ENCODE measurements at regions not wholly inside any gene's neighbourhood (a gene's known extent, or its start where the extent isn't known, plus 50 kb on each side); places are given as distances from the start of the nearest gene placed in this dataset.

DNA sequence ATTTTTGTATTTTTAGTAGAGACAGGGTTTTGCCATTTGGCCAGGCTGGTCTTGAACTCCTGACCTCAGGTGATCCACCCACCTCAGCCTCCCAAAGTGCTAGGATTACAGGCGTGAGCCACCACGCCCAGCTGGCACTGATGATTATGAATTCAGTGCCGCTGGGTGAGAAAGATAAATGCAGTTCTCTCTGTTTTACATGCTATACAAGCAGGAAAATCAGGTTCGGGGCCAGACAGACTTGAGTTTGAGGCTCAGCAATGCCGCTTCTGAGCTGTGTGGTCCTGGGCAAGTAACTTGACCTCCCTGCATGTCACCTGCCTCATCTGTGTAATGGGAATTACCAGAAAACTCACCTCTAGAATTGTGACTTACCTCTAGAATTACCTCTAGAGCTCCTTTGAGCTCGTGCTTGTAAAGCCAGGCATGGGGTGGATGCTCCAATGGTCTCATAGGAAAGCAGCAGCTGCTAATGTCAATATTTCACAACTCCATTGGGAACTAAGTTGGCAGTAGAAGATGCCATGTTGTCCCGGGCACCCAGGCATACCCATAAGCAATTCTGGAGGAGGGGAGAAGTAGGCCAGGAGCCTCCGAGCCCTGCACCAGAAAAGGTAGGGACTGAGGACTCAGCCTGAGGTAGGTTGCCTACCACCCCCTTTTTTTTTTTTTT is 119.8 kb upstream of the SLC25A33 start:
- DNase-seq = no peak

GRCh38 chr1:9420835-9421532 is 118.3 kb upstream of the SLC25A33 start:
- DNase-seq = no peak

GRCh38 chr1:9421533-9421873 is 117.8 kb upstream of the SLC25A33 start:
- DNase-seq = no peak

- no peak for DNase-seq
Observed at GRCh38 chr1:9422321-9422720, 116.9 kb upstream of the SLC25A33 start.

DNA sequence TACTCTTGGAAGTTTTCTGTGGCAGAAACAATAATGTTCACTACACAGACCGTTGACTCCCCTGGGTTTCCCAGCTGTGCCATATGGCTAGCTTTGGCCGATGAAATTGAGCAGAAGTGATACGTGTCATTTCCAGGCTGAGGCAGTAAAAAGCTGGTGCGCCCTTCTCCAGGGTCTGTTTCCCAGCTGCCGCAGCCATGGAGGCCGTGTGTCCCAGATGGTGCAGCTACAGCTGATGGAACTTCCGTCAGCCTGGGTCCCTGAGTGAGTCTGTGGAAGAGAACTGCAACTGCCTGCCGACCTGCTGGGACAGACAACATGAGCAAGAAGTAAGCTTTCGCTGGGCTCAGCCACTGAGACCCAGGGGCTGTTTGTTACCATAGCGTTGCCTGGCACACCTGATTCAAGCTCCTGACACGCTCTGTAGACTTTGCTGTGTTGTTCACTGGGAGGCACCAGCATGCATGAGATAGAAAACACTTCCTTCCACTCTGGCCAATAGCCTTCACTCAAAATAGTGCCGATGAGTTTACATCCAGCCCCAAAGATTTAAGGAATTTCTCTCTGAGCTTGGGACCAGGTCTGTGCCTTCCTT is 116.3 kb upstream of the SLC25A33 start:
- no peak for DNase-seq

DNA sequence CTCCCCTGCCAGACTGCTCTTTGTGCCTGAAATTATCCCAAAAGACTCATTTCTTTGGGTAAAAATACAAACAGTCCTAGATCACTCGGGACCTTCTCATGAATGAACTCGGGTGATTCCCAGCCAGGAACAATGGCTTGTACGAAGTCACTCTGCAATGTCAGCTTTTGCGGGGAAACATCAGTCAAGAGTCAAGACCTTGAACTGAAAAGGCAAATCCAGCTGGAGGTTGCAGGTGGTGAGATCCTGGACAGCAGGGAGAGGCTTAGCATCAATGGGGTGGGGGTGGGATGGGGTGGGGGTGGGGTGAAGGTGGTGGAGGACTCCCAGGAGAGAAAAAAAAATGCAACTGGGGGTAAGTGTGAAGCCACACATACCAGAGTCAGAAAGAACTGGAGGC is 115.0 kb upstream of the SLC25A33 start:
- DNase-seq = no peak

- no peak for DNase-seq
Observed at GRCh38 chr1:9425859-9426258, 113.4 kb upstream of the SLC25A33 start.

DNA sequence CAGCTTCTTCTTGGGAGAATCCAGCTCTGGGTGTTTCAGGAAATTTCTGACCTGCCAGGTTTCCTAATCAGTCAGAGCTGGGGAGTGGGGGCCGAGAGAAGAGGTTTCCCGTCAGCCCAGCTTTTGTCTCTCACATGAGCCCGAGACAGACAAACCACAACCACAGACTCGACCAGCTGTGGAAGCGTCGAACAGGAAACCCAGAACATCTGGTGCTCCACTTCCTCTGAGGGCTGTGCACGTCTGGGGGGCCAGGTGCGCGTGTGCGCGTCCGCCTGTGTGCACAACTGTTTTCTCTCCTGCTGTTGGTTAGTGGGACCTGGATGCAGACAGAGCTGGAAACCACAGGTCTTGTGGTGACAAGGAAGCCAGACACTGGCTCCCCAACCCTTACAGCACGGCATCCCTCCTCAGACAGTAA is 113.0 kb upstream of the SLC25A33 start:
- no peak for DNase-seq

GRCh38 chr1:9427388-9427787 is 111.9 kb upstream of the SLC25A33 start:
- DNase-seq = no peak

- peak; percentile 100 for DNase-seq
Observed at GRCh38 chr1:9428601-9429341, 110.5 kb upstream of the SLC25A33 start.

DNA sequence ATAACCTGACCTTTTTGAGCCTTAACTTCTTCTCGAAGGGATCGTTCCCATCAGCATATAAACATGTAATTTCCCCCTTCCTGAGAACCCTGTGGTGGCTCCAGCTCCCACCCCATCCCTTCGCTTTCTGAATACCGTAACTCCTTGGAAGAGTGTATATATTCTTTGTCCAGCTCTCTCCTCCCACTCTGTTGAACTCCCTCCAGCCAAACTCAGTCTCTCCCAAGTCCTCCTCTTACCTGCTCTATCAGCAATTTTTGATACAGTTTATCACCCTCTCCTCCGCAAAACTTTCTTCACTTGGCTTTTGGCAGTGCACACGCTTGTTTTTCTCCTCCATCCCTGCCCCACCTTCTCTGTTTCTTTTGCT is 109.9 kb upstream of the SLC25A33 start:
- DNase-seq = no peak

- DNase-seq = no peak
Observed at GRCh38 chr1:9434247-9435152, 104.8 kb upstream of the SLC25A33 start.

GRCh38 chr1:9435153-9435636 is 104.1 kb upstream of the SLC25A33 start:
- no peak for DNase-seq

DNA sequence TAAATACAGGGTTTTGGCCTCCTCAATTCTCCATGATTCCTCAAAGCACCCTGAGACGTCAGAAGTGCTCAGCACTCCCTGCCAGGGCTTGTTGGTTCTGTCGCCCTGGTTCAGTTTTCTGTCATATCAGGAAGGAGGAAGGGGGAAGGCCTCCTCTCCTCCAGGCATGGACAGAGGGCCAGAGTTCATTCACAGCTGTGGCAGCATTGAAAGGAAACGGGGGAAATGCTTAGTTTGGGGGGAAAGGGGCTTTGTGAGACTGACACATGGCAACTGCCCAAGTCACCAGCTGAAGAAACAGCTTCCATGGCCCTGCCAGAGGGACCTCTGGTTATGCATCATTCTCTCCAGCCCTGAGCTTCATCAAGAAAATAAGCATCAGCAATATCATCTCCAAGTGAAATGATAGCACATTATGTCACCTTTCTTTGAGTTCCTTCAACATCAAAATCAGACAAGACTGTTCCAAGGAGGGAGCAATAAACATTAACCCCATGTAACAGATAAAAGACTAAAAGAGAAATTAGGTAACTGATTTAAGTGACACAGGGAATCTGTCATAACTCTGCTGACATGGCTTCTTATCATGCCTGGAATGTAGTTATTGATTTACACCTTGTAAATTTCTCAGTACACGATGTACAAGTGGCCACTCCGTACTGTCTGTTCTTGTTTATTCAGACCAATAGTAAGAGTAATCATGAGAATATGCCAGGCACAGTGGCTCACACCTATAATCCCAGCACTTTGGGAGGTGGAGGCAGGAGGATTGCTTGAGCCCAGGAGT is 103.2 kb upstream of the SLC25A33 start:
- DNase-seq = no peak

DNA sequence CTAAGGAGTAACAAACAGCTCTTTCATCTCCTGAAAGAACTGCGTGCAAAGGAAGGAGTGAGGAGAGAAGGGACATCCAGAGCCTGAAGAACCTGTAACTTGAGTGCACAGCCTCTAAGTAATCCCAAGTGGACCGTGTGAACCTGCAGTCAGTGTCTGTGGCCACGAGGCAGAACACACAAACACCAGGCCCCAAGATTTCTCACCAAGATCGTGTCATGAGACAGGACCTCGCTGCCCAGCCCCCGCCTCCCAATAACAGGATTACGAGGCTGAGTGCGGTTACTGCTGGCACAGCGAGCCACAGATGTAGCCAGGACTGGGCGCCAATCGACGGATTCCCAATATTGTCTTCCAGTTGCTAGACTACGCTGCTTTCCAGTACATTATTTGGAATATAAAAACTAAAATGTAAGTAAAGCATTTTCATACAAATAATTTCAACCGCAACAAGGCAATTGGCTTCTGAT is 101.3 kb upstream of the SLC25A33 start:
- no peak for DNase-seq

DNA sequence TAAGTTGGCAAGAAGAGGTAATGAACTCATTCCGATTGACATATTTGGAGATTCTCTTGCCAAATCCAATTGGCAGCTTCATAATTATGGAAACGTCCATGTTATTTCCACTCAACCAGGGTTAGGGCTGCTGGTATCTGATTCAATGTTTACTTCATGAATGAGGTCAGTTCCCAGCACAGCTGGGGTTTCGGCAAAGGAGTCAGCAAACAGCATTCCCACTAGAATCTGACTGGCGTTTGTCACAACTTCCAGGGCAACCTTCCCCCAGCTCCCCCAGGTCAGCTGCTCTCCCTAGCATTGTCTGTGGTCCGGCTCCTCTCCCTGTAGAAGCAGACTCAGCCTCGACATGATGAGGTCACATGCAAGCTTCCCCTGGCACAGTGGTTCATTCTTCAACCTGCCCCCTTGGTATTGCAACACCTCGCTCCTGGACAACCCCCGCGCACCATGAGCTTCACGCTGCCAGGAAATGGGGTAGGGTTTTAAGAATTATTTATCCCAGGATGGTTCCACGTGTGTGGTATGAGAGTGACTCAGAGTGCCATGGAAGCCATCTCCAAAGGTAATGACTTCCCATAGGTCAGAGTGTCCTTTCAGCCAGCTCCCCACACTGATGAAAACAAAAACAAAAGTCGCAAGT is 100.7 kb upstream of the SLC25A33 start:
- DNase-seq = peak; percentile 96

DNA sequence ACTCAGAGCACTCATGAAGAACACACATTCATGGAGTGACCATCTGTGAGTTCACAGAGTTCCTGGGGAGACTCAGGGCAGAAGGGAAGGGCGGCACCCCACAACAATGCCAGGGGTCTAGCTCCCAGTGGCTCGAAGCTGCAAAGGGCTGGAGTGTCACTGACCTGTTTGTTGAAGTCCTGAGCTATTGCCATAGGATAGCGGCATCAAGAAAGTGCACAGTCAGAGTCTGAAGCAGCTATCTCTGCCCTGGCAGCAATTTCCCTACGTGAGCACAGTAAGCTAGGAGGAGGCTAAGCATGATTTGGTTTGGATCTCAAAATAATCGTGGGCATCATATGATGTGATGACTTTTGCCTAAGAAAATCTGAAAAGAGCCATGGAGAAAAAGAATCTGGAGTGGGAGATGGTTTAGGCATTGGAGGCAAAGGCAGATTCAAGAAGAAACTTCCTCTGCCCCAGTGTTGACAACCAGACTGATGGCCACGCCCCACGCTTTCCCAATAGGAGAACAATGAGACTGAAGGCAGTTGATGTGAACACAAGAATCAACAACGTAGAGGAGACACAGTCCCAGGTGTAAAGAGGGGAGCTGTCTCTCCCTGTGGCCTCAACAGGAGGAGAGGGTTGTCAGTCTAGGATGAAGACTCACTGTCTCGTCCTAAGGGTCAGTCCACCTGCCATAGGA is 100.0 kb upstream of the SLC25A33 start:
- DNase-seq = peak; percentile 98

DNA sequence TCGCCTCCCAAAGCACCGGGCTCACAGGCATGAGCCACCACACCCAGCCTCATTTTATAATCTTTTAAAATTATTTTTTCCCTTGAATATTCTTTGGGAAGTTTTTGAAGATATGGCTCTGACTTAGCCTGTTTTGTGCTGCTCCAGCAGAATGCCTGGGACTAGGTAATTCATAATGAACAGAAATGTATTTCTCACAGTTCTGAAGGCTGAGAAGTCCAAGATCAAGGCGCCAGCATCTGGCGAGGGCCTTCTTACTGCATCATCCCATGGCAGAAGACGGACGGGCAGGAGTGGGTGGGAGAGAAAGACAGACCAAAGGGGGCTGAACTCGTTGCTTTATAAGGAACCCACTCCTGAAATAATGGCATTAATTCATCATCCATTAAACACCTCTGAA is 99.0 kb upstream of the SLC25A33 start:
- DNase-seq = no peak

GRCh38 chr1:9440763-9441194 is 98.5 kb upstream of the SLC25A33 start:
- DNase-seq = no peak

DNA sequence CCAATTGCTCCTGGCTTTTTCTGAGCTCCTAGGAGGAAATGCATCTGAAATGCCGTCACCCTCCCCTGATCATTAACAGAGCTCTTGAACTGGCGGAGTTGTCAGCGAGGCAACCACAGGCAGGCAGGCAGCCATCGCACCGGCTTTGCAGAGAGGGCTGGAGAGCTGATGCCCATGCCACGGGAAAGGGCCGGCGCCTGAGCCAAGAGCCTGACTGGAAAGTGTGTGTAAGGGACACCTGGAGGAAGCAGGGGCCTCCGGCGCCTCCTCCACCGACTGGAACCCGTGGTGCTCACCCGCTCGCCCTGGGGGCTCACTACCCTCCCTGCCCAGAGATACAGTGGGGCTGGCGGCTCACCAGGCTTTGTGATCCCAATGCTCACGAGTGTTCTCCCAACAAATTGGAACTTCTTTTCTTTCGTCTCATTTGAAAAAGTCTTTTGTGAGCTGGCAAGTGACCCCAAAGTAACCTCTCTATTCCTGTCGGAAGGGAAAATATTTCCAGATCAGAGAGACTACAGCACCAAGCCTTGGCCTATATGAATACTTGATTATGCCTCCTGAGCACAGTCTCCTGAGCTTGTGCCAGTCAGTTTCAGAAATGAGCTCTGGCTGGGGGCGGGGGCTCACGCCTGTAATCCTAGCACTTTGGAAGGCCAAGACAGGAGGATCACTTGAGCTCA is 97.7 kb upstream of the SLC25A33 start:
- DNase-seq = peak; percentile 97

Measured in NCI-H510A treated with DMSO at 0.1 percent for 48 hours (cell line).